ENCODE measurements at regions not wholly inside any gene's neighbourhood (a gene's known extent, or its start where the extent isn't known, plus 50 kb on each side); places are given as distances from the start of the nearest gene placed in this dataset.

GRCh38 chr18:76720683-76721082, 101.7 kb upstream of the ZNF236 start:
- intact Hi-C loops (cut with micrococcal nuclease): no loop called here
- no peak overlapping the region for H2AFZ ChIP-seq (ENCODE audit: low read depth, low read length, poor library complexity, severe bottlenecking)
- no peaks in the 10 kb centered on the region for H3K27me3 ChIP-seq (ENCODE audit: insufficient read depth, low read length)
- no peak overlapping the region for H3K27ac ChIP-seq (ENCODE audit: low read depth, low read length)
- H3K4me1 ChIP-seq (ENCODE audit: control insufficient read depth in 1 of 2, insufficient read depth in 2 of 2, low read length in 2 of 2): no peaks in the 10 kb centered on the region
- CTCF ChIA-PET: interaction anchor here (1.3 kb wide), 1 partner anchor 11 kb away, joined by 4 read pairs; no protein-coding TSS in a partner anchor
- DNase-seq (ENCODE audit: low read depth, low spot score) (no peak), ATAC-seq (no peak)
- RAD21 ChIA-PET (ENCODE audit: low non-redundant PET in 1 of 2, low total read pairs in 2 of 2, uncharacterized antibody in 2 of 2, unreplicated experiment in 2 of 2): no interaction called here
- no peaks in the 10 kb centered on the region for H3K36me3 ChIP-seq (ENCODE audit: control insufficient read depth in 1 of 2, insufficient read depth in 2 of 2, low read length in 2 of 2)
- no peaks in the 10 kb centered on the region for H3K9me2 ChIP-seq (ENCODE audit: insufficient read depth)
- no peaks in the 10 kb centered on the region for H3K9me3 ChIP-seq (ENCODE audit: control insufficient read depth in 1 of 2, insufficient read depth in 1 of 2, low read depth in 1 of 2, low read length in 2 of 2)
- POLR2A ChIA-PET: no interaction called here
- no peaks in the 10 kb centered on the region for H3K79me2 ChIP-seq (ENCODE audit: insufficient read depth, low read length)
- no peak overlapping the region for H3K4me3 ChIP-seq (replicated peaks in 1 of 2; ENCODE audit: low read depth in 1 of 2, low read length in 2 of 2)
- no peaks in the 10 kb centered on the region for H4K20me1 ChIP-seq (ENCODE audit: insufficient read depth)
- no peak overlapping the region for H3K4me2 ChIP-seq (ENCODE audit: low read length)
- H3K9ac ChIP-seq (ENCODE audit: low read length): no peak overlapping the region
- BruUV-seq (replicated peaks): no TSS peak
- no peak for TF ChIP-seq REST (IDR thresholded peaks at IDR 0.05; ENCODE audit: low read depth)
- no peak for TF ChIP-seq CEBPB (IDR thresholded peaks at IDR 0.05; ENCODE audit: low read depth)
- TF ChIP-seq RAD21 (IDR thresholded peaks at IDR 0.05; ENCODE audit: low read depth): no peak
- TF ChIP-seq, protein P1, sequence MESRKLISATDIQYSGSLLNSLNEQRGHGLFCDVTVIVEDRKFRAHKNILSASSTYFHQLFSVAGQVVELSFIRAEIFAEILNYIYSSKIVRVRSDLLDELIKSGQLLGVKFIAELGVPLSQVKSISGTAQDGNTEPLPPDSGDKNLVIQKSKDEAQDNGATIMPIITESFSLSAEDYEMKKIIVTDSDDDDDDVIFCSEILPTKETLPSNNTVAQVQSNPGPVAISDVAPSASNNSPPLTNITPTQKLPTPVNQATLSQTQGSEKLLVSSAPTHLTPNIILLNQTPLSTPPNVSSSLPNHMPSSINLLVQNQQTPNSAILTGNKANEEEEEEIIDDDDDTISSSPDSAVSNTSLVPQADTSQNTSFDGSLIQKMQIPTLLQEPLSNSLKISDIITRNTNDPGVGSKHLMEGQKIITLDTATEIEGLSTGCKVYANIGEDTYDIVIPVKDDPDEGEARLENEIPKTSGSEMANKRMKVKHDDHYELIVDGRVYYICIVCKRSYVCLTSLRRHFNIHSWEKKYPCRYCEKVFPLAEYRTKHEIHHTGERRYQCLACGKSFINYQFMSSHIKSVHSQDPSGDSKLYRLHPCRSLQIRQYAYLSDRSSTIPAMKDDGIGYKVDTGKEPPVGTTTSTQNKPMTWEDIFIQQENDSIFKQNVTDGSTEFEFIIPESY (IDR thresholded peaks at IDR 0.05; ENCODE audit: extremely low read depth, insufficient replicate concordance, low read length): no peak
- no peak for TF ChIP-seq TCF7L2 (IDR thresholded peaks at IDR 0.05; ENCODE audit: borderline replicate concordance, extremely low read depth, insufficient read depth, insufficient read length)
- TF ChIP-seq ELF1 (IDR thresholded peaks at IDR 0.05; ENCODE audit: borderline replicate concordance, low read depth): no peak
- no peak for TF ChIP-seq POLR2AphosphoS5 (IDR thresholded peaks at IDR 0.05; ENCODE audit: low read depth, low read length)
- no peak for TF ChIP-seq ATF3 (IDR thresholded peaks at IDR 0.05)
- TF ChIP-seq EZH2 (IDR thresholded peaks at IDR 0.05): no peak
- TF ChIP-seq SIN3A (IDR thresholded peaks at IDR 0.05; ENCODE audit: low read depth): no peak
- no peak for TF ChIP-seq SP1 (IDR thresholded peaks at IDR 0.05; ENCODE audit: low read depth)
- TF ChIP-seq, protein P2, sequence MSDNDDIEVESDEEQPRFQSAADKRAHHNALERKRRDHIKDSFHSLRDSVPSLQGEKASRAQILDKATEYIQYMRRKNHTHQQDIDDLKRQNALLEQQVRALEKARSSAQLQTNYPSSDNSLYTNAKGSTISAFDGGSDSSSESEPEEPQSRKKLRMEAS (IDR thresholded peaks at IDR 0.05): no peak
- TF ChIP-seq POLR2A (IDR thresholded peaks at IDR 0.05; ENCODE audit: borderline replicate concordance, extremely low read depth, insufficient read depth, insufficient read length): no peak
- no peak for TF ChIP-seq EZH2phosphoT487 (IDR thresholded peaks at IDR 0.05; ENCODE audit: borderline replicate concordance)
- no peak for TF ChIP-seq ZNF274 (IDR thresholded peaks at IDR 0.05; ENCODE audit: low read depth, low read length)
- TF ChIP-seq EGR1 (IDR thresholded peaks at IDR 0.05; ENCODE audit: low read depth): no peak
- no peak for TF ChIP-seq CBX3 (IDR thresholded peaks at IDR 0.05; ENCODE audit: low read depth)
- TF ChIP-seq CTCF (IDR thresholded peaks at IDR 0.05 in 2 of 3, conservative IDR thresholded peaks at IDR 0.05 in 1 of 3; ENCODE audit: borderline replicate concordance in 1 of 3, insufficient read depth in 1 of 3, low read depth in 2 of 3, low read length in 2 of 3): no peak

Data from HCT116 (cell line).